HG03066 (cell line): ENCODE measurements at regions not wholly inside any gene's neighbourhood (a gene's known extent, or its start where the extent isn't known, plus 50 kb on each side); places are given as distances from the start of the nearest gene placed in this dataset.

Experiments used
- ATAC-seq: cut with Tn5 transposase; IDR thresholded peaks from one replicate; pipeline ENCODE4 v1.9.1; 2021; ENCODE audit warnings: low read depth; ENCODE audit not compliant: unreplicated experiment

DNA sequence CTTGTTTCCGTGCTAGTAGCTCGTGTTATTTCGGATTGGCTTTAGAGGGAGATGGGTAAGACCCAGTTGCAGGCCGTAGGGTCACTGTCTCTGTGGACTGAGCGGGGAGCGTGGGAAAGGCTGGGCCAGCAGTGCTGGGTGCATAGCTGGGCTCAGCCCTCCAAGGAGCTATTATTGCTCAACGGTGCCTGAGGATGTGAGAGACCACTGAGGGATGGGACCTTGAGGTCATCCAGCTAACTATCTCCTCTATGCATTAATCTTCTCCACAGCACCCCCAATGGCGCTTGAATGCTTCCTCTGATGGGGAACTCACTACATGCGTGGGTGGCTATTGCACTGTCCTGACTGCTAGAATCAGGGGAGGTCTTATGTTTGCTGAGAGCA, 126.1 kb upstream of the FOXF1 start:
- ATAC-seq: no peak

DNA sequence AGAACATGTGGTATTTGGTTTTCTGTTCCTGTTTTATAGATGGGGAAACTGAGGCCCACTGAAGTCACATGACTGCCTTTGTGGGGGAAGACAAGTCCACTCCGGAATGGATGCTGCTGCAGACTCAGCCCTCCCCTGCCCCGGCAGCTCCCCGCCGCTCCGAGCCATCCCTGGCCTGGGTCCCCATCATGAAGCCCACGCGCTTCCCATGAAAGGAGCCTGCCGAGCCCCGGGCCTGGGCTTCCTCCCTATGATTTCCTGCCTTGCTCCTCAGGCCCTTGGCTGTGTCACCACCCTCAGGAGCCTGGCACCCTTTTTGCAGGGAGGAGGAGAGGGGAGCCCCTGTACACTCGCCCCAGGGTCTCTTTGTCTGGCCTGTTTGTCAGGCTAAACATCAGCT, 125.3 kb upstream of the FOXF1 start:
- ATAC-seq: no peak

DNA sequence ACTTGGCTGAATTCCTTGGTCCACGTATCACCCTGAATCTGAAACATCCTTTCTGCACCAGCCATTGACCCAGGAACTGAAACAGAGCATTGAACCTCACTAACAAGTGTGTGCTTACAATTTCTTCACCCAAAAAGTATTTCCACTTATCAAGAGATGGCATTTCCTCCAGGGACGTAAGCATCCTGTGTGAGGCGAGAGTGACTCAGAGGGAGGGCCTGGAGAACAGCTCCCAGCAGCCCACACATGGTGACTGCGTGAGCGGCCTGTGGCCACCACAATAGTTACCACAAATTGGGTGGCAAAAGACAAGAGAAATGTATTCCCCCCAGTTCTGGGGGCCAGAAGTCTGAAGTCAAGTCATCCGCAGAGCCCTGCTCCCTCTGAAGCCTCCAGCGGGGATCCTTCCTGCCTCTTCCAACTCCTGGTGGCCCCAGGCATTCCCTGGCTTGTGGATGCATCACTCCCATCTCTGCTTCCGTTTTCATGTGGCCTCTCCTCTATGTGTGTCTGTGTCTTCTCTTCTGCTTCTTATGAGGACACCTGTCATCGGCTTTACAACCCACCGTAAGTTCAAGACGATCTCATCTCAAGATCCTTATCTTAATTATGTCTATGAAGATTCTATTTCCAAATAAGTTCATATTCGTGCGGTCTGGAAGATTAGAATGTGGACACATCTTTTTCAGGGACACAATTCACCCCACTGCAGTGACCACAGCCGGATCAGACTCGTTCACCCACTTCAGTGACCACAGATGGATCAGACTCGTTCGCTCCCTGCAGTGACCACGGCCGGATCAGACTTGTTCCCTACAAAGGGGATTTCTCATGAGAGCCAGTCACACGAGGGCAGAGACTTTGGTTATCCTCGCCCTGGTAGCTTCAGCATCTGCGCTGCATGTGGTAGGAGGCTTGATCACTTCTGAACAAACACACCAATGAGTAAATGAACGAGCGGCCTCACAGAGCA, 122.6 kb upstream of the FOXF1 start:
- ATAC-seq: no peak

DNA sequence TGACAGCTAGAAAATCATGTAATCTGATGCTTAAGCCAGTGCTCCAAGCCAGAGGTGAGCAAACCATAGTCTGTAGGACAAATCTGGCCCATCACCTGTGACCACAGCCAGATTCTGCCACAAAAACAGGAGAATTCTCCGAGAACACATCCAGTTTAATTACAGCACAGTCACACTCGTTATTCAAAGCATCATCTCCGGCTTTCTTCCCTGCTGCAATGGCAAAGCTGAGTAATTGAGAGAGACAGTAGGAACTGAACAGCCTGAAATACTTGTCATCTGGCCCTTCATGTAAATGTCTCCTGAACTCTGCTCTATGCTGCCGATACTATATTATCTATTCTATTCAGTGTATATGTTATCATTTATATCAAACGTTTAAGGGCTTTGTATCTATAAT, 121.4 kb upstream of the FOXF1 start:
- ATAC-seq: no peak

DNA sequence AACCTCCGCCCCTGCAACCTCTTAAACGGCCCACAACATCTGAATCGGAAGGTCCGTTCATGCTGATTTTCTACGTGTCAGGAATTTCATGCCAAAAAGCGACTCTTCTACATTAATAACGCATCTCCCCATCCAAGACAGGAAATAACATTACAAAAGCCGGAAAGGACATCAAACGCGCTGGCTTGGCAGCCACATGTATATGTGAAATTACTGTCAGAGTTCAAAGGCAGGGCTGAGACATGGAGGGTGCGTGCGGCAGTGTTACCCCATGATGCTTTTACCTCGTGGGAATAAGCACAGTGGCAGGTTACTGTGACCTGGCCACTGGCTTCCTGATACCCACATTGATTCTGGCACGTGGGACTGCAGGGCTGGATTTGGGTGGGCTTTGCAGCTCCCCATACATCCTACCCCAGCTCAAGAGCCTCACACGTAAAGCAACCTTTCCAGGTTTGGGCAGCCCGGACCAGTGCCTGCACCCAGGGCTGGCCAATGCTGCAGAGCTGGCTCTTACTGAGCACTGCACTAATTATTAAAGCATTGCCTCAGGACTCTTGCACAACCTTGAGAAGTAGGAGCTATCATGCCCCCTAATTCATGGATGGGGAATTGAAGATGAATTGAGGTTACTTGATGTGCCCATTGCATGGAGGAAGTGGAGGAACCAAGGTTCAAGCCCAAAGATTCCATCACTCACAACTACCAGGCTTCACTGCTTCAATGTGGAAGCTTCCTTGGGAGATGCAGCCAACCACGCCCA, 120.6 kb upstream of the FOXF1 start:
- no peak for ATAC-seq

DNA sequence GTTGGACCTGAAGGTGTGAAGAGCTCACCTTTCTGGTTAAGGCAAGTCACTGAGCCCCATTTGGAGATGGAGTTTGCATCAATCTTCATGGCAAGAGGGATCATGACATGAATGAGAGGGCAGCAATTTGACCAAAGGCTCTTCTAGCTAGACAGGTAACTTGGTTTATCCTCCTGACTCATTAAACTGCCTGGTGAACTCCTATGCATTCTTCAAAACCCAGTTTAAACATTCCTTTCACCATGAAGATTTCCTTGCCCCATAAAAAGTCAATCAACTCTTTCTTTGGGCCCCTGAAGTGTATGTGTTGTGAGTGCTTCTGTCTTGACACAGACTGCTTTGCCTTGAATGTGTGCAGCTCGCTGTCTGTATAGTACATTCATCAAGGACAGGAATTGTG, 120.0 kb upstream of the FOXF1 start:
- ATAC-seq: no peak

DNA sequence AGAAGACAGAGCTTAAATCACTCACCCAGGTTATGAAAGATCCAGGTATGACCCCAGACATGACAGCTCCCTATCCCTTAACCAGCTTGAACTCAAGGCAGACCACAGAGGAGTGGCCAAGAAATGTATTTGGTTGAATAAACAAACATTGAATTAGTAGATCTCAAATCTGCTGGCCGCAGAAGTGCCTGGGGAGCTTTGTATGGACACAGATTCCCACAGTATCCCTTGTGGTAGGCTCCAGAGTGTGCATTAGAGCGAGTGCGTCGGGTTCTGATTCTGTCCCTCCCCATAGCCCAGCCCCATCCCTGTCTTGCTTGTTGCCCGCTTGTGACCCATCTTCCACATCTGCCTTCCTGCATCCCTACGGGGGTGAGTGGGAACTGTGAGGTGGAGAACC, 118.8 kb upstream of the FOXF1 start:
- no peak for ATAC-seq

DNA sequence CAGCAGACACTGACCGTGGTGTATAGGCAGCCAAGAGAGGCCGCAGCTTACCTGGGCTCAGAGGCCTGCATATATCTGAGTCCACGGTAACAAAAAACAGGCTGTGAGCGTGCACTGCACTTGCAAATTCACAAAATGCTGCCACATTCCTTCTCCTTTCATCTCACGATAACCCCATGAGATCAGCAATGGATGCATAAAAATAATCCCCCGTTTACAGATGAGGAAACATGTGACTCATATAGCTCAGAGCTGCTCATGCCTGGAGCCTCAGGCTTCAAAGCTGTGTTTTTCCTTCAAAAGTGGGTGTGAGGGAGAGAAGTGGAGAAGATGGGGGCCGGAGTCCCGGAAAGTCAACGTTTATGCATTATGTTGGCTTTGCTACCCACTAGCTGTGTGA, 118.3 kb upstream of the FOXF1 start:
- no peak for ATAC-seq

DNA sequence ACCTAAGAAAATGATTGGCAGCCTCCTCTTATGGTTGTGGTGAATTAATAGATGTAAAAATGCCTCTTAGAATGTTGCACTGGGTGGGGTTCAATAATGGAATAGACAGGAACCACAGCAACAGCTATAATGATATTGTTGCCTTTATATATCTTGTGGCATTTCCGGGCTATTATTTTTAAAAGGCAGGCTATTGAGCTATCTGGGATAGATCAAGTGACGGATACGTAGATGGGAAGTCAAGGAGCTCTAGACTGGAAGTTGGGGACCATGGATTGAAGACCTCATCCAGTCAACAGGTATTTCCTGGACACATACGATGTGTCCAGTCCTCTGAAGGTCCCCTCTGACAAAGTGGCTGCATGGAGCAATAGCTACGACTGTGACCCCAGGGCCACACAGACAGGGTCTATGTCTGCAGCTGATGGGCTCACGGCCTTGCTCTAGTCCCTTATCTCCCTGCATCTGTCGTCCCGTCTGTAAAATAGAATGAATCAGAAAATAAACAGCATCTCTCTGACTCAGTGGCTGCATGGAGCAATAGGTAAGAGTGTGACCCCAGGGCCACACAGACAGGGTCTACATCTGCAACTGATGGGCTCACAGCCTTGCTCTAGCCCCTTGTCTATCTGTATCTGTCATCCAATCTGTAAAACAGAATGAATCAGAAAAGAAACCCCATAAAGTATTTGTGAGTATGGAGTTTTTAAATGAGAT, 117.7 kb upstream of the FOXF1 start:
- no peak for ATAC-seq

DNA sequence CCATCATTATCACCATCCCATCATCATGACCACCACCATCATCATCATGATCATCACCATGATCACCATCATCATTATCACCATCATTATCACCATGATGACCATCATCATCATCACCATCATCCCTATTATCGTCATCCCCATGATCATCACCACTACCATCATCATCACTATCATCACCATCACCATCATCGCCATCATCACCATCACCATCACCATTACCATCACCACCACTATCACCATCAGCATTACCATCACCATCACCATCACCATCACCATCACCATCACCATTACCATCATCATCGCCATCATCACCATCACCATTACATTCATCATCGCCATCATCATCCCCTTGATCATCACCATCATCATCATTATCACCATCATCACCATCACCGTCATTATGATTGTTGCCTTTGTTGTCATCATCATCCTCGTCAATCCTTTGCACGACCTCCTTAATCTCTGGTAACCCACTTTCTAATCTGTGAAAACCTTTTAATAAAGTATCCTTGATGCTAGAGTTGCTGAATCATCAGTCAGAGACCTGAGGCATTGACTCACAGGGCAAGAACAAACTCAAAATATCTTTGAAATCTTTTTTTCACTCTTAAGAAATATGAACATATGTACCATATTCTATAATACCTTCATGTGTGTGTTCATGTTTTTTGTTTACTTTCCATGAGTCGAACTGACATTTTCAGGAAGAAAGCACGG, 116.3 kb upstream of the FOXF1 start:
- ATAC-seq: no peak

DNA sequence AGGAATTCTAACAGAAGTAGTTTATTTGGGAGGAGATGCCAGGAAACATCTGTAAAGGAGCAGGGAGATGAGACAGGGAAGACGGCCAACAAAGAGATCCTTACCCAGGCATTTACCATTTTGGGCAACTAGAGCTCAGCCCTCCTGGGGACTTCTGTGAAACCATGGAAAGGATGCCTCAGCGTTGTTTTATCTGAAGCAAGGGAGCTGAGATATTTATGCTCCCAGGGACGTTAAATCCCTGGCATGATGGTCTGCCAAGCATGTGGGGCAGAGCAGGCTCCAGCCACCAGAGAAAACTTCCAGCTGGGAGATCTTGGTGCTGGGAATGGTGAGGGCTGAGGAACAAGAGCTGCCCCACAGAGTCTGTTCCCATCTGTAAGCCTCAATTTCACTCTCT, 114.8 kb upstream of the FOXF1 start:
- ATAC-seq: no peak

DNA sequence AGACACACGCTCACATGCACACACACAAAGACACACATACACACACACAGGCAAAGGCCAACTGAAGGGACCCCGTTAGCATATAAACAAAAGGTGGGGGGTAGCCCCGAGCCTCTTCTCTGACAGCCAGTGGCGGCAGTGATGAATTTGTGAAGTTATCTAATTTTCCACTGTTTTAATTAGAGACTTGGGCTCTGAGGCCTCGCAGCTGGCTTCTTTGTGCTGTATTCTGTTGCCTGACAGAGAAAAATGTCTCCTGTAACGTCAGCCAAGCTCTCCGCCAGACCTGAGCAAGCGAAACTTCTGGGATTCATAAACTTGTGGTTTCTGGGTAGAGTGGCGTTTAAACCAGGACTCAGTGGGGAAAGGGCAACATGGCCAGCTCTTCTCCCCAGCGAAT, 113.9 kb upstream of the FOXF1 start:
- no peak for ATAC-seq

DNA sequence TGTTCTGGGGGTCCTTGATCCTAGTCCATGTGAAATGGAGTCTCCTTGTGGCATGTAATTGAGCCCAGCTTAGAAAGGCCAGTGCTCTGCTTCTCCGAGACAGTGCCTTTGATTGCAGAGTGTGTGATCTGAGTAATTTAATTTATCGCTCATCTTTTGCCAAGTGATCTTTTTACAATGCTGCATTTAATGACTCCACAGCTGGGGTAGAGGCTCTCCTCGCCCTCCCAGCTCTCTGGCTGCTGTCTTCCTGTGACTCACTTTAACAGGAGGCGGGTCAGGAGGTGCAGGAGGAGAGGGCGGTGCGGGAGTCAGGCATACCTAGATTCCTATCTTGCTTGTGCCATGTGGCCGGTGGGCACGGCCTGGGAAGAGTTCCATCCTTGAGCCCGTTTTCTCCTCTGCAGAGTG, 113.4 kb upstream of the FOXF1 start:
- no peak for ATAC-seq

DNA sequence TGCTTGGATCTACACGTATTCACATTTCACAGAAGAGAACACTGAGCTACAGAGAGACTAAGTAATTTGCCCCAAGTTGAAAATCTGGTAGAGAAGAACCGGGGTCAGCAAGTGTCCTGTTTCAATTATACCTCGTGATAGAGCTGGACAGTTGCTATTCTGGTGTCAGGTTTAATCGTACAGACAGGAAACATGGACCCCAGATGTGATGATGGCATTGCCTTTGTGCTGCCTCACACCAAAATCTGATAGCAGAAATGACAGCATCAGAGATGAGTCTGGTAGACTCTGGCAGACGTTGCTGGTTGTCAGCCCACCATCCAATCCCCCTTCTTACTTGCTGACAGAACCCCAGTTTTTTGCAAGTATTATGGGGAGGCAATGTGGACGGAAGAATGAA, 112.1 kb upstream of the FOXF1 start:
- ATAC-seq: no peak

DNA sequence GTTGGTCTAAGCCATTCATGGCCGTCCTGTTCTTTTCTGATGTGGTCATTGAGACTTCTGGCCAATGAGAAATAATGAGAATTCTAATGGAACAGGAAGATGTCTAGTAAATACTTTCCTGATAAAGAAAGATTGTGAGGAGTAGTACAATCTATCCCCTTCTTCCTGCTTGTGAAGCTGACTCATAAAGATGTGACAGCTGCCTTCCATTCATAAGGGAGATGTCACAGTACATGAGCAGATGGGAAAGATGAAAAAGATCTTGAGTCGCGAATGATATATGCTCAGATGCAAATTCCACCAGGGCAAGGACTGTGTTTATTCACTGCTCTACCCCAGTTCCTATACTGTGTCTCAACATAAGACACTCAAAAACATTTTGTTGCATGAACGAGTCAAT, 111.7 kb upstream of the FOXF1 start:
- ATAC-seq: no peak

DNA sequence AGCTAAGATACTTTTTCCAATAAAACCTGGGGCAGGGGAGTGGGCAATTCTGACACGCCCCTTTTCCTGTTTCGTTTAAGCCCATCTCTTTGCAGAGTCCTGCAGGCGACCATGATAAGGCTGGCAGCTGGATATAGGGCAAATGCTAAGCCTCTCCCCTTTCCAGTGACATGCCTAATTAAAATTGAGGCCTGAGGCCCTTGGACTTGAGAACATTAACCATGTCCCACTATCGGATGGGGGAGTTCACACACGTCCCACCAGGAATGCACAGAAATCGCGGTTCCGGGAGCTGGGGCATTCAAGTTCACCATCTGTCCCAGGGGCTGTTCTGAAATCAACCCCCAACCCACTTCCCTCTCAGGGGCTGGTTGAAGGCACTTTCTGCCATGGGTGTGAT, 109.2 kb upstream of the FOXF1 start:
- no peak for ATAC-seq

DNA sequence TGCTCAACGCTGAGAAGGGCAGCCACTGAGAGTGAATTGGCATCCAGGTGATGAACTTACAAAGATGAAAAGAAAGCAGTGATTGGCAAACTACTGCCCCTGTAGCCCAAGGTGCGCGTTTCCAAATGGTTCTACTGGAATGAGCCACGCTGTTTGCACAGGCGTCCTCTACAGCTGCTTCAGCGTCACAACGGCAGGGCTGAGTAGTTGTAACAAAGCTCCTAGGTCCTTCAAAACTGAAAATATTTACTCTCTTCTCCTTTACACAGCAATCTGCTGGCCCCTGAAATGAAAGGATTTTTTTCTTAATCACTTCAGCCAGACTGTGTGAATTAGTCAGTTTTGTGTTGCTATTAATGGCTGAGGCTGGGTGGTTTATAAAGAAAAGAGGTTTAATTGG, 107.2 kb upstream of the FOXF1 start:
- no peak for ATAC-seq

DNA sequence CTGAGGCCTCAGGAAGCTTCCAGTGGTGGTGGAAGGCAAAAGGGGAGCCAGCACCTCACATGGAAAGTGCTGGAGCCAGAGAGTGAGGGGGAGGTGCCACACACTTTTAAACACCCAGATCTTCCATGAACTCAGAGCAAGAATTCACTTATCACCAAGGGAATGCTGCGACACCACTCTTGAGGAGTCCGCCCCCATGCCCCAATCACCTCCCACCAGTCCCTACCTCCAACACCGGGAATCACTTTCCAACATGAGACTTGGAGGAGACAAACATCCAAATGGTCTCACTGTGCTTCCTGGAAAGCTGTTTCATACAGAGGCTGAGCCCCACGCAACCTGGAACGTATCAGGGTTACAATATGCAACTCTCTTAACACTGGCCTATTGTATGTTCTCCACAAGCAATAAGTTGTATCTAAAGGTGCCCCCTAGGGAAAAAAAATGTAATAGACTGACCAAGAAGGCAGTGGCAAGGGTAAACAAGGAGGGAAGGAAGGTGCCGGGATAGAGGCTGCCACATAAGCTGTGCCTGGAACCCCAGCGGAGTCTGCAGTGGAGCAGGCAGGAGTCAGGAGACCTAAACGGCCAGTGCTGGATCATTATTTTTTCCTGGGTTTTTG, 106.7 kb upstream of the FOXF1 start:
- ATAC-seq: no peak

DNA sequence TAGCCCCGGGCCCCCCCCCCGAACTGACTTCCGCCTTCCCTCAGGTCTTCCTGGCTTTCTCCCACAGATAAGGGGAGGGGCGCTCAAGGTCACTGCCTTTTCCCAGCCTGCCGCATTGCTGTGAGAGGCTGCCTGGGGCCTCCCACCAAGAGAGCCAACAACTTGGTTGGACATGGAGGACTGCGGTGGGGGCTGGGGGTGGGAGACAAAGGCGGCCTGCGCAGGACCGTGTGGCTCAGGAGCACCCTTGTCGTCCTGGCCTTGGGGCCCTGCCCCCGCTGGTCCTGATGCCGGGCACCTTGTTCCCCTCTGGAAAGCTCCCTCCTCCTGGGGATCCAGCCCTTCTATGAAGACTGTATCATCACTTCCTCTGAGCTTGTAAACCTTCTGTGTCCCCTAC, 105.6 kb upstream of the FOXF1 start:
- no peak for ATAC-seq

DNA sequence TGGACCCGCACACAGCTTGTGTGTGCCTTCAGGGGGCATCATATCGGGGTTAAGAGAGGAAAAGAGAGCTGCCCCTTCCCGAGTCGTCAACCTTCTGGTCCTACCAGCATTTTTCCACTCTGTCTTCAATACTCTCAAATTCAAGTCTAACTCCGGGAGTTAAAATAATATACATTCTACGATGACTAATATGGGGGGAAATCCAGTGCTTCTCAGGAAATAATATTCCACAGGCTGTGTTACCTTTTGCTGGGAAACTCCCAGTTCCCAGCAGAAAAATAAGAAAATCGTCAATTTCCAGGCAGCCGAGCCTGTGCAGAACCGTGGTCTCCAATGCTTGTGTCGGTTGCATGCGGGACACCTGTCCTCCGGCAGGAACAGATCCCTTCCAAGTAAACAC, 105.0 kb upstream of the FOXF1 start:
- ATAC-seq: no peak
